ENCODE measurements at regions not wholly inside any gene's neighbourhood (a gene's known extent, or its start where the extent isn't known, plus 50 kb on each side); places are given as distances from the start of the nearest gene placed in this dataset.

GRCh38 chr20:6483727-6484126, 283.8 kb upstream of the BMP2 start:
- FAIRE-seq, result no peak

- FAIRE-seq, result no peak
Measured at GRCh38 chr20:6482486-6482885, 285.0 kb upstream of the BMP2 start.

DNA sequence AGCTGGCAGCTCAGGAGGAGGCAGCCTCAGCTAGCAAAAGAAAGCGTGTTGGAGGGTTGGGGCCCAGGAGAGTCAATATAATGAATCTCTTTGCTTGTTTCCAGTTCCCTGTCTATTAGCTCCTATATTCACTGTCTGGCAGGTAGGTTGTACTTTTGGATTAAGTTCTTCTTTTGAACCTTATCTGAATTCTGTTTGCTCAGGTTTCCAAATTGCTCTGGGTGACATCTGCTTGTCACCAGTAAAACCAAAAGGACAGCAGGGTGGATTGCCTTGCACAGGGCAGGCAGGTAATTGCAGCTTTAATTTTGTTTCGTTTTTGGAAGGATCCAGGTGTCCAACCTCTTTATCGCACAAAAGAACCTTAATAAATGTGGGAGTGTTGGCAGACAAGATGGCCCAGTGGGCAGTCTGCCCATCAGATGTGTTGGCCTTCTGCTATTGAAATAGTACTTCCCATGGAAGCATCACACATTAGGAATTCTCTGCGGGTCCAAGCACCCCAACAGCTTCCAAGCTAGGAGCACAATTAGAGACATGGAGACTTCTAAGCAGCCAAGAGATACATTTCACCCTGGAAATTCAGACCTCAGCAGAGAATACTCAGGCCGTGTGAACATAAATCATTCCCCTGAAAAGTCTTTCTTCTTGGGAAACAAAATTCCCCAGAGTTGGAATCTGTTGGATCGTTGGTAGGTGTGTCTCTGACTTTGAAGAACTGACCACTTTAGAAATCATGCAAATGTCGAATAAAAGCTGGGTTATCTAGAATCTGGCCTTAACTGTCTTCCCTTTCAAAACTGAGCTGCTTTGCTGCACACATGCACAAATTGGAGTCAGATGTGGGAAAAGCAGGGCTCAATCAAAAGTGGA, 286.9 kb upstream of the BMP2 start:
- FAIRE-seq, result no peak

GRCh38 chr20:6473197-6473596, 294.3 kb upstream of the BMP2 start:
- FAIRE-seq, result no peak

GRCh38 chr20:6471871-6472270, 295.6 kb upstream of the BMP2 start:
- FAIRE-seq, result no peak

- no peak for FAIRE-seq
Measured at GRCh38 chr20:6471110-6471647, 296.3 kb upstream of the BMP2 start.

DNA sequence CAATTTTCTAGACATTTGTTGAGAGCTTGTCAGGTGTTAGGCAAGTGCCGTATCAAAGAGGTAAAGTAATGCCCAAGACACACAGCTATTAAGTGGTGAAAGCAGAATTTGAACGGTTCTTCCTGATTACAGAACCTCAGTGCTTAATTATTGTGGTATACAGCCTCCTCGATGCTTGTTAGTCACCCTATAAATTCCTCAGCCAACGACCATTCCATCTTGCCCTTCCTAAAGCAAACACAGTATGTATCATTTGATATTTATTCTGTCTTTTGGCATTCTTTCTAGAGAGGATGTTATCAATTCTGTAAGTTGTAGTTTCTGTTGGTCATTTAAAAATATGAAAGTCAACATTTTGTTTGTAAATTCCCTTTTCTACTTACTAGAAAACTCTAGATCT, 297.8 kb upstream of the BMP2 start:
- FAIRE-seq, result no peak

- FAIRE-seq, result no peak
Measured at GRCh38 chr20:6468423-6469116, 298.9 kb upstream of the BMP2 start.

DNA sequence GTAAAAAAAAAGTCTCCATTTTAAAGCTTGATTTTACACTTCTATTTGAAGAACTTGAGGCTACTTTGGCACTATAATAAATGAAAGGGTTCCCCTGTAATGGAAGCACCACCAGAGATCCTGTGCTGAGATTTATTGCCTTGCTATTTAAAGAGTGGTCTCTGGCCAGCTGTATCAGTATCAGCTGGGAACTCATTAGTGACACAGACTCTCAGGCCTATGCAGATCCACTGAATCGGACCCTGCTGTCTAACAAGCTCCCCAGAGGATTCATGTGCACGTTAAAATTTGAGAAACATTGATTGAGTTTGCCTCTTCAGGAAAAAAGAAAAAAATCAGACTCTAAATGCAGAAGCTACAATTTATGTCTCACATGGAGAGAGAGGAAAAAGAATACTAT, 299.9 kb upstream of the BMP2 start:
- no peak for FAIRE-seq

DNA sequence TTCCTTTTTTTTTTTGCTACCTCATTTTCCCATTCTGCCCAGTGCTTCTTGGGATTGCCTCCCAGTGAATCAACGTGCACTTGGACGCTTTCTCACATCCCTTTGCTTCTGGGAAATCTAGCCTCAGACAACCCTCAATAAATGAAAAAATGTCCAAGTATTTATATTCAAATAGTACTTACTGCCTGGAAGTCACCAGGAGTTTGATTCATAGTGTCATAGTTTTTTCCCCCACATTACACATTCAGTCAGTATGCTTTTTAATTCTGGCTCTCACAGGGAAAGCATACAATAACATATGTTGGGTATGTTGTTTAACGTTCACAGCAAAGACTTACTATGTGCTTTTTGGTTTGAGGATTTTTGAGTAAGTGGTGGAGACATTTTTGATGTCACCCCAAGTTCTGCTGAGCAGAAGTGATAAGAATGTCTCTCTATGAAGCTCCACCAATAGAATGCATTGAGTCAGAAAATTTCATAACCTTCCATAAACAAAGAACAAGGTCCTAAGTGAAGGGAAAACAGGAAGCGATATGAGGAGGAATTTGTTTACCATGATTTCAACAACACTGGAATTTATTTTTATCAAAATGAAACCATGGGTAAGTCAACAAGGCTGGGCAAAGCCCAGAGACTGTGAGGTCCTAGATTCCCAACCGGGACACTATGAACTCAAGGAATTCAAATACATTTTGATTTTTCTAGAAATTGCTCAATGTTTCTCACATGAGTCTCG, 301.2 kb upstream of the BMP2 start:
- no peak for FAIRE-seq

DNA sequence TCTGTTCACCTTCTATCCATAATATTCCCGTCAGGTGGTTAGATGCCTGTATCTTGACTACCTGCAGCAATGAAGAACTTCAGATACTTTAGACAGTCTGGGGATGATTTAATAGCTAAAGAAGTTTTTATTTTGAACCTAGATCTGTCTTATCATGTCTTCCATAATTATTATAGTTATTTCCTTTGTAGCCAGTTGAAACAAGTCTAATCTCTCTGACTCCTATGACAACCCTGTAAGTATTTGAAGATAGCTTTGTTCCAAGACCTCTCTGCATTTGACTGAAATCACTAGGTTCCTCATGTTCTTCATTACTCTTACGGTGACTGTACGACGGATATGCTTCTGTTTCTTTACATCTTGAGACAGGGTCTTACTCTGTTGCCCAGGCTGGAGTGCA, 316.6 kb upstream of the BMP2 start:
- FAIRE-seq, result no peak

DNA sequence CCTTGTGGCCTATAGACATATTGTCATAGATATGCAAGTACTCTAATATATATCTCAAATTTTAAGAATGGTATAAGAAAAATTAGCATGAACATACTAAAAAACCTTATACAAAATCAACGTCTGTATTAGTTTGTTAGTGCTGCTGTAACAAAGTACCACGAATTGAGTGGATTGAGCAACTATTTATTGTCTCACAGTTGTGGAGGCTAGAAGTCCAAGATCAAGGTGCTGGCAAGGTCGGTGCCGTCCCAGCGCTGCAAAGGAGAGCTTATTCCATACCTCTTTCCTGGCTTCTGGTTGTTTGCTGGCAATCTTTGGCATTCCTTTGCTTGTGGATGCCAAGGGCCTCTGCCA, 317.6 kb upstream of the FERMT1 start:
- FAIRE-seq, result no peak

DNA sequence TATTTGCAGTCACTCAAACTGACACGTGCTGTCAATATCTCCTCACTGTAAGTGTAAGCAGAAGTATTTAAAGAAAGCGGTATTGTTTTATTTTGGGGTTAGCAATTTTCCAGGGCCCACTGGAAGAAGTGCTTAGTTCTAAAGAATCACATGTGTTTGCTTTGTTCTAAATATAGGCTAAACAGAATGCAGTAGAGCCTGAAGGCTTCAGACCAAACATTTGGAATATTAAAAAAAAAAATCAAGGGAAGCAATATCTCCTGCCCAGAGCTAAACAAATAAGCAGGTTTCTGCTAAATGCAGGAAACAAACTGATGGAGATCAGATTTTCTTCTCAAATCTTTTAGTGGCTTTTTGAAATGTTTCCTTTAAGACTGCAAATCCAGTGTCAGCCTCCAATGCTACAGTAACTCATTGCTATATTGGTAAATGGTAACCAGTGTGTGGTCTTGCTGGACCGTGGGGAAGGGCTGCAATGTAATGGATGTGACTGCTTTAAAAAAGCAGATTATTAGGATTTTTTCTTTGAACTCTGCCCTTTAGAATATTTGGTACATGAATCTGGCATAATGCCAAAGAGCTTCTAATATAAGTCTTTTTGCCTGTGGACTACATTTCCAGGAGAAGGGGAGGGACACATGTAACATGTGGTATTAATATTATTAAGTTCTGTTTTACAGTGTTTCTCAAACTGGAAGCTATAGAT, 317.1 kb upstream of the FERMT1 start:
- no peak for FAIRE-seq

DNA sequence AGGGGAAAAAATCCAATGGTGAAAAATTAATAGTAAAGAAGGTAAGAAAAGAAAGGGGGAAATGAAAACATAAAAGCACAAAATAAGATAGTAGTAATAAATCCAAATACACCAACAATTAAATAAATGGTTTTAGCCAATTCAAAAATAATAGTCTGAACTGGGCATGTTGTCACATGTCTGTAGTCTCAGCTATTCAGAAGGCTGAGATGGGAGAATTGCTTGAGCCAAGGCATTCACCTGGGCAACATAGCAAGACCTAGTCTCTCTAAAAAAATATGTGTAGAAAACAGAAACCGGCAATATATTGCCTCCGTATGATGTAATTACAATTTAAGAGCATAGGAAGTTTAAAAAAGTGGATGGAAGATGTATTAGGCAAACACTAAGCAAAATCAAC, 311.3 kb upstream of the FERMT1 start:
- no peak for FAIRE-seq

DNA sequence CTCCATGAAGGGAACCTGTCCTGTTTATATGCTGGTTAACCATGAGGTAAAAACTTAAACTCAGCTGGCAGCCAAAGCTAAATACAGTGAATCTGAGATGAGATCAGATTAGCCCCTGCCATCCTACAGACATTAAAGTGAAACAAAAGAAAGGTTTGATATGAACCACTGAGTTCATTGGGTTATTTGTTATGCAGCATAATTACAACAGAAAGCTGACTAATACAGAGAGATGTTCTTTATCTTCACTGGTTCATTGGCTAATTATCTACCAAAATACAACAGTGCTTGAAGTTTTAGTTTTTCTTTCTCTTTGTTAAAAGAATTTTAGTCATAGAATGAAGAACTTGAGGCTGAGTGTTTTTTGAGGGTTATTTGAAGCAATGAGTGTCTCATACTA, 307.6 kb upstream of the FERMT1 start:
- no peak for FAIRE-seq

DNA sequence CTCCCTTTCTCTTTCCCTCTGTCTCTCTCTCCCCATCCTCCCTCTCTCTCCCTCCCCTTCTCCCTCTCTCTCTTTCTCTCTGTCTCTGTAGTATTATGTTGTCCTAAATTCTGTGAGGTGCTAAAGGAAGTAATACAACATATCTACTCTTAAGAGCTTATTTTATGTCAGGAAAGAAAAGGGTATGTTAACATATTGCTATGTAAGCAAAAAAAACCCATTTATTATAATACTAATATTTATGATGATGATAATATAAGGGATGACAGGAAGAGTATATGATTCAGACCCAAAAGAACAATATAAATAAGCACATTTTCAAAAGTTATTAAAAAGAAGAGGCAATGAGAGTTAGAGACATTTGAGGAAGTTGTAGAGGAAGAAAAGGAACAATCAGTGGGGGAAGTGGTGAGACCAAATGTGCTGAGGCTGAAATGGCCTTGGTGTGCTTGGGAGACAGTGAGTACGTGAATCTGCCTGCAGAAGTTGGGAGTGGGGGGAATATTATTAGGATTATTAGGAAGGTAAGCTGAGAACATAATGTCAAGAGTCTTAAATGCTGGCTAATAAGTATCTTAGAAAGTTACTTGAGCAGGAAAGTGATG, 303.6 kb upstream of the FERMT1 start:
- no peak for FAIRE-seq

- FAIRE-seq, result peak; percentile 89
Measured at GRCh38 chr20:6421321-6422248, 298.8 kb upstream of the FERMT1 start.

GRCh38 chr20:6420336-6420735, 297.5 kb upstream of the FERMT1 start:
- no peak for FAIRE-seq

GRCh38 chr20:6418732-6419131, 295.9 kb upstream of the FERMT1 start:
- FAIRE-seq, result no peak

GRCh38 chr20:6416371-6416770, 293.5 kb upstream of the FERMT1 start:
- FAIRE-seq, result no peak

DNA sequence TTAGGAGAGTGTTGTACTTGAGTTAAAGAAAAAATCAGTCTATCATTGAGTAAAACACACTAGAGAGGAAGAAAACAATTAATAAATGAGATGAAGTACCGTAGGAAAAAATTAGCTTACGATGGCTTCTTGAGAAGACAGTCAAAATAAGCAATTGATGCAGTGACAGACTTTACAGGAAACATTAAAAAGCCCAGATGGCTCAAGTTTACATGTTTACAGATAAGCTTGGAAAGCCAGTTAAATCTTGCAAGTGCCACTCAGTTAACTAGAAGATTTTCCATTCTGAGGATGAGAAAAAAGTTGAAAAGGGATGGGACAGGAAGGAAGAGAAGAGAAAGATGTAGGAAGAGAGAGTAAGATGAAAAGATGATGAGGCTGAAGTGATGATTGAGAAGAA, 288.8 kb upstream of the FERMT1 start:
- no peak for FAIRE-seq

All from endometrium (tissue), 2 donors.